ENCODE measurements at regions not wholly inside any gene's neighbourhood (a gene's known extent, or its start where the extent isn't known, plus 50 kb on each side); places are given as distances from the start of the nearest gene placed in this dataset.

- Histone ChIP-seq H2AK5ac (ENCODE audit: low read length, severe bottlenecking) (no peak overlapping the region), H3K36me3 (ENCODE audit: control insufficient read depth in 1 of 2, insufficient read depth in 2 of 2, low read depth in 1 of 2, low read length in 2 of 2) (no peaks in the 10 kb centered on the region), H2BK12ac (ENCODE audit: low read length in 2 of 2) (no peak overlapping the region), H2BK5ac (ENCODE audit: low read depth, low read length, poor library complexity, severe bottlenecking) (no peak overlapping the region), H3K9ac (ENCODE audit: low read length) (no peak overlapping the region), H3K27ac (ENCODE audit: low read length, poor library complexity, severe bottlenecking) (no peak overlapping the region), H4K91ac (ENCODE audit: low read length) (no peak overlapping the region), H3K4me1 (ENCODE audit: control insufficient read depth, insufficient read depth, low read depth, low read length) (no peaks in the 10 kb centered on the region), H3K23ac (ENCODE audit: low read length in 2 of 2) (no peak overlapping the region), H3K4me2 (ENCODE audit: low read length, poor library complexity, severe bottlenecking) (no peak overlapping the region), H3K27me3 (ENCODE audit: control insufficient read depth in 1 of 2, insufficient read depth in 1 of 2, low read length in 2 of 2) (no peaks in the 10 kb centered on the region), H3K79me1 (replicated peaks; ENCODE audit: low read length, poor library complexity, severe bottlenecking) (no peaks in the 10 kb centered on the region), H3K14ac (ENCODE audit: low read length in 2 of 2) (no peak overlapping the region), H3K18ac (ENCODE audit: low read depth in 1 of 2, low read length in 2 of 2) (no peak overlapping the region), H2AFZ (ENCODE audit: low read depth, low read length) (no peak overlapping the region), H3K9me3 (ENCODE audit: control insufficient read depth, low read length) (peaks cover 9% of the 10 kb centered on the region), H3K4me3 (ENCODE audit: insufficient read depth in 1 of 2, low read depth in 1 of 2, low read length in 2 of 2) (no peak overlapping the region), H4K8ac (ENCODE audit: low read length) (no peak overlapping the region), H3K4ac (ENCODE audit: low read depth in 1 of 2, low read length in 2 of 2) (no peak overlapping the region), H2BK15ac (ENCODE audit: low read depth, poor library complexity, severe bottlenecking) (no peak overlapping the region), H2BK120ac (ENCODE audit: low read depth, low read length) (no peak overlapping the region)
- WGBS, result 93% methylated on average over 6 of the region's 6 CpGs
- DNase-seq, result no peak
Observed at GRCh38 chr3:95254758-95255157, 1191.9 kb downstream of the NSUN3 start.

DNA sequence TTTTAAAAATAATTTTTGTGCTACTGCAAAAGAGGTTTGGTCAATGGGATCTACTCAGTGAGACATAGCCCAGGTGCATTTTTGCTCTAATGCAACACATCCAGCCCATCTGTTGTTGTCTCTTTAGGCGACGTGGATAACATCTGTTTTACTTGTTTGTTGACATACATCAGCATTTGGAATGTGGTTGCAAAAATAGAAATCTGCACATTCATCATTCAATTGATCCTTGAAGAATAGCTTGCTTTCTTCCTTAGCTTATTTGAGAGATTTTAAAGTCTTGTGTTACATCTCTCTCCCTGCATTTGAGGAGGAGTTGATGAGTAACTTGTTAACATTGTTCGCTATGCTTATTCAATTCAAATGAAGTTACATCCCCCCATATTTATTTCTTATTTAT is 1202.3 kb downstream of the NSUN3 start:
- Histone ChIP-seq H3K4me2 (ENCODE audit: low read length, poor library complexity, severe bottlenecking) (no peak overlapping the region), H3K18ac (ENCODE audit: low read depth in 1 of 2, low read length in 2 of 2) (no peak overlapping the region), H3K9me3 (ENCODE audit: control insufficient read depth, low read length) (no peaks in the 10 kb centered on the region), H4K91ac (ENCODE audit: low read length) (no peak overlapping the region), H3K9ac (ENCODE audit: low read length) (no peak overlapping the region), H3K79me1 (replicated peaks; ENCODE audit: low read length, poor library complexity, severe bottlenecking) (no peaks in the 10 kb centered on the region), H3K14ac (ENCODE audit: low read length in 2 of 2) (no peak overlapping the region), H2AK5ac (ENCODE audit: low read length, severe bottlenecking) (no peak overlapping the region), H3K23ac (ENCODE audit: low read length in 2 of 2) (no peak overlapping the region), H3K27me3 (ENCODE audit: control insufficient read depth in 1 of 2, insufficient read depth in 1 of 2, low read length in 2 of 2) (no peaks in the 10 kb centered on the region), H2BK120ac (ENCODE audit: low read depth, low read length) (no peak overlapping the region), H2BK5ac (ENCODE audit: low read depth, low read length, poor library complexity, severe bottlenecking) (no peak overlapping the region), H3K36me3 (ENCODE audit: control insufficient read depth in 1 of 2, insufficient read depth in 2 of 2, low read depth in 1 of 2, low read length in 2 of 2) (no peaks in the 10 kb centered on the region), H3K27ac (ENCODE audit: low read length, poor library complexity, severe bottlenecking) (no peak overlapping the region), H2BK12ac (ENCODE audit: low read length in 2 of 2) (no peak overlapping the region), H2AFZ (ENCODE audit: low read depth, low read length) (no peak overlapping the region), H3K4me3 (ENCODE audit: insufficient read depth in 1 of 2, low read depth in 1 of 2, low read length in 2 of 2) (no peak overlapping the region), H3K4ac (ENCODE audit: low read depth in 1 of 2, low read length in 2 of 2) (no peak overlapping the region), H4K8ac (ENCODE audit: low read length) (no peak overlapping the region), H2BK15ac (ENCODE audit: low read depth, poor library complexity, severe bottlenecking) (no peak overlapping the region), H3K4me1 (ENCODE audit: control insufficient read depth, insufficient read depth, low read depth, low read length) (no peaks in the 10 kb centered on the region)
- 100% methylated on average over 1 of the region's 3 CpGs for WGBS
- no peak for DNase-seq

GRCh38 chr3:95271395-95271794 is 1208.5 kb downstream of the NSUN3 start:
- H3K79me1 ChIP-seq (replicated peaks; ENCODE audit: low read length, poor library complexity, severe bottlenecking), result no peaks in the 10 kb centered on the region
- no peak overlapping the region for H3K4me3 ChIP-seq (ENCODE audit: insufficient read depth in 1 of 2, low read depth in 1 of 2, low read length in 2 of 2)
- H3K23ac ChIP-seq (ENCODE audit: low read length in 2 of 2), result no peak overlapping the region
- H3K9me3 ChIP-seq (ENCODE audit: control insufficient read depth, low read length), result no peaks in the 10 kb centered on the region
- no peak overlapping the region for H3K18ac ChIP-seq (ENCODE audit: low read depth in 1 of 2, low read length in 2 of 2)
- H3K36me3 ChIP-seq (ENCODE audit: control insufficient read depth in 1 of 2, insufficient read depth in 2 of 2, low read depth in 1 of 2, low read length in 2 of 2), result no peaks in the 10 kb centered on the region
- H2BK120ac ChIP-seq (ENCODE audit: low read depth, low read length), result no peak overlapping the region
- no peak overlapping the region for H2AFZ ChIP-seq (ENCODE audit: low read depth, low read length)
- no peak overlapping the region for H3K9ac ChIP-seq (ENCODE audit: low read length)
- H3K27ac ChIP-seq (ENCODE audit: low read length, poor library complexity, severe bottlenecking), result no peak overlapping the region
- H2AK5ac ChIP-seq (ENCODE audit: low read length, severe bottlenecking), result no peak overlapping the region
- no peak overlapping the region for H4K91ac ChIP-seq (ENCODE audit: low read length)
- H3K27me3 ChIP-seq (ENCODE audit: control insufficient read depth in 1 of 2, insufficient read depth in 1 of 2, low read length in 2 of 2), result no peaks in the 10 kb centered on the region
- no peaks in the 10 kb centered on the region for H3K4me1 ChIP-seq (ENCODE audit: control insufficient read depth, insufficient read depth, low read depth, low read length)
- no peak overlapping the region for H2BK5ac ChIP-seq (ENCODE audit: low read depth, low read length, poor library complexity, severe bottlenecking)
- no peak for DNase-seq
- H2BK15ac ChIP-seq (ENCODE audit: low read depth, poor library complexity, severe bottlenecking), result no peak overlapping the region
- no peak overlapping the region for H2BK12ac ChIP-seq (ENCODE audit: low read length in 2 of 2)
- 100% methylated on average over 1 of the region's 1 CpG for WGBS
- H4K8ac ChIP-seq (ENCODE audit: low read length), result no peak overlapping the region
- no peak overlapping the region for H3K4ac ChIP-seq (ENCODE audit: low read depth in 1 of 2, low read length in 2 of 2)
- no peak overlapping the region for H3K14ac ChIP-seq (ENCODE audit: low read length in 2 of 2)
- no peak overlapping the region for H3K4me2 ChIP-seq (ENCODE audit: low read length, poor library complexity, severe bottlenecking)

DNA sequence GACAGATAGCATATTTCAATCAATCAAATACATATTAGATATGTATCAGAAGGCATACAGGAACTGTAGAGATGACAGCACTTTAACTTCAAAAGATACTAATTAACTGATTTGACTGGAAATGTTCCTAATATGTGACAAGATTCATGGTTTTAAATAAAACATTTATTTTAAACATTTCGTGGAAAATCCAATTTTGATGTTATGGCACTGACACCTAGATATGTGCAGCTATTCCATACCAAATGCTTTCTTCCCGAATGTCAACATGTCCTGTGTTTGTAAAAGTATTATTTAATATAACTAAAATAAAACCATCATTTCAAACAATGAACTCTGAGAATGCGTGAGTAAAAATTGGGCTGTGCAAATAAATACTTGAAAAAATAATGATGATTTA is 1209.3 kb downstream of the NSUN3 start:
- WGBS, result no CpG with 5 or more reads among the region's 3 CpGs
- H2AFZ ChIP-seq (ENCODE audit: low read depth, low read length), result no peak overlapping the region

More for the DNA sequence above, 1209.3 kb downstream of the NSUN3 start:
- H4K8ac ChIP-seq (ENCODE audit: low read length), result no peak overlapping the region
- H3K18ac ChIP-seq (ENCODE audit: low read depth in 1 of 2, low read length in 2 of 2), result no peak overlapping the region
- H3K9me3 ChIP-seq (ENCODE audit: control insufficient read depth, low read length), result no peaks in the 10 kb centered on the region
- no peak overlapping the region for H2BK5ac ChIP-seq (ENCODE audit: low read depth, low read length, poor library complexity, severe bottlenecking)
- H2BK12ac ChIP-seq (ENCODE audit: low read length in 2 of 2), result no peak overlapping the region
- H3K4me2 ChIP-seq (ENCODE audit: low read length, poor library complexity, severe bottlenecking), result no peak overlapping the region
- no peak overlapping the region for H3K23ac ChIP-seq (ENCODE audit: low read length in 2 of 2)
- H3K4me1 ChIP-seq (ENCODE audit: control insufficient read depth, insufficient read depth, low read depth, low read length), result no peaks in the 10 kb centered on the region
- no peak overlapping the region for H3K4me3 ChIP-seq (ENCODE audit: insufficient read depth in 1 of 2, low read depth in 1 of 2, low read length in 2 of 2)
- no peak overlapping the region for H3K27ac ChIP-seq (ENCODE audit: low read length, poor library complexity, severe bottlenecking)
- no peaks in the 10 kb centered on the region for H3K27me3 ChIP-seq (ENCODE audit: control insufficient read depth in 1 of 2, insufficient read depth in 1 of 2, low read length in 2 of 2)
- no peaks in the 10 kb centered on the region for H3K36me3 ChIP-seq (ENCODE audit: control insufficient read depth in 1 of 2, insufficient read depth in 2 of 2, low read depth in 1 of 2, low read length in 2 of 2)
- H4K91ac ChIP-seq (ENCODE audit: low read length), result no peak overlapping the region
- H2BK15ac ChIP-seq (ENCODE audit: low read depth, poor library complexity, severe bottlenecking), result no peak overlapping the region
- no peak overlapping the region for H2BK120ac ChIP-seq (ENCODE audit: low read depth, low read length)
- H2AK5ac ChIP-seq (ENCODE audit: low read length, severe bottlenecking), result no peak overlapping the region
- no peak overlapping the region for H3K4ac ChIP-seq (ENCODE audit: low read depth in 1 of 2, low read length in 2 of 2)
- no peak overlapping the region for H3K14ac ChIP-seq (ENCODE audit: low read length in 2 of 2)
- no peak for DNase-seq
- no peaks in the 10 kb centered on the region for H3K79me1 ChIP-seq (replicated peaks; ENCODE audit: low read length, poor library complexity, severe bottlenecking)
- no peak overlapping the region for H3K9ac ChIP-seq (ENCODE audit: low read length)
